IPS DF 6.9 (cell line): ENCODE measurements at regions not wholly inside any gene's neighbourhood (a gene's known extent, or its start where the extent isn't known, plus 50 kb on each side); places are given as distances from the start of the nearest gene placed in this dataset.
"Not testable (repeated sequence)": the region's sequence is repeated elsewhere in the genome, so short reads cannot be mapped to it uniquely, and the experiment has no call there.

Source experiments
- DNase-seq: peaks from one replicate; pipeline ENCODE4 v3.0.0-alpha.2; 2013; ENCODE audit warnings: low read depth, low spot score
- H3K27ac ChIP-seq: one replicate; pipeline ENCODE4 v1.5.1; 2013; ENCODE audit warnings: low read length, control low read depth
- H3K27me3 ChIP-seq: 2 replicates; pipeline ENCODE4 v1.6.1; 2013; ENCODE audit warnings: mild to moderate bottlenecking, low read length; ENCODE audit not compliant: control insufficient read depth, insufficient read depth
- H3K36me3 ChIP-seq: 2 replicates; pipeline ENCODE4 v1.6.1; 2013; ENCODE audit warnings: low read length; ENCODE audit not compliant: control insufficient read depth, insufficient read depth
- H3K4me1 ChIP-seq: 2 replicates; pipeline ENCODE4 v1.6.1; 2013; ENCODE audit warnings: low read length; ENCODE audit not compliant: control insufficient read depth, insufficient read depth
- H3K4me3 ChIP-seq: 2 replicates; pipeline ENCODE4 v1.5.1; 2013; ENCODE audit warnings: mild to moderate bottlenecking, low read length
- H3K9me3 ChIP-seq: 2 replicates; pipeline ENCODE4 v1.6.1; 2013; ENCODE audit warnings: low read length, inconsistent platforms; ENCODE audit not compliant: control insufficient read depth, insufficient read depth
- WGBS: extraction: QIAGEN DNeasy Blood & Tissue Kit; methylation state at CpG from one replicate; pipeline ENCODE4 v1.1.7; 2013; ENCODE audit warnings: mixed read lengths, missing lambda C conversion rate; ENCODE audit not compliant: insufficient read length, insufficient coverage; 5-methylcytosine and 5-hydroxymethylcytosine counted together

DNA sequence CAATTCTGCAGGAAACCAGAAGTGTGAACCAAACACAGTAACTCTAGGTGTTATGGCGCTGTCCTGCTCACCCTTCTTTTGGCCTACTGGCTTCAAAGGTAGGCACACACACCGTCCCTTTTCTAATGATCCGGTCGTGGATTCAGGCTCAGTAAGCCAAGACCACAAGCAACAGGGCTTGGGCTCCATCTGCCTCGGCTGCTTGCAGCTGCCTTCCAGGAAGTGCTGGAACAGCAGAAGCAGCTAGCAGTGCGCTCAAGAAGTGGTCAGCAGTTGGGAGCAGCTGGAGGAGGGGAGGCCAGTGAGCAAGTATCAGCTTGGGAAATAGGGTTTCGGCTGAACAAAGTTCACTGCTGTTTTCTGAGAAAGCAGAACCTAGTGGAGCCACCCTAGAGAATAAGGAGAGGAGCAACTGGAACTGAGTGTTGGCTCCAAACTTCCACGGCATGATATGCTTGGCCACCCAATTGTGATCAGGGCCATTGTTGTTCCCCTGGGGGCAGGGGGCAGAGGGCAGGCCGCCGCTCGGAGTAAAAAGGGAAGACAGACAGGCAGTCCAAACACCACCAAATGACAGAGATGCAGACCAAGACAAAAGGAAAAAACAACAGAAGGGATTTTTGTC, 173.4 kb downstream of the TOMM20 start:
- Histone ChIP-seq H3K9me3 (no peaks in the 10 kb centered on the region), H3K36me3 (no peaks in the 10 kb centered on the region), H3K4me1 (peaks cover 7% of the 10 kb centered on the region; the same call in 1 of the 2 replicates), H3K27ac (no peak overlapping the region), H3K4me3 (no peak overlapping the region), H3K27me3 (no peaks in the 10 kb centered on the region)
- DNase-seq: no peak
- WGBS: no CpG with 5 or more reads among the region's 11 CpGs

DNA sequence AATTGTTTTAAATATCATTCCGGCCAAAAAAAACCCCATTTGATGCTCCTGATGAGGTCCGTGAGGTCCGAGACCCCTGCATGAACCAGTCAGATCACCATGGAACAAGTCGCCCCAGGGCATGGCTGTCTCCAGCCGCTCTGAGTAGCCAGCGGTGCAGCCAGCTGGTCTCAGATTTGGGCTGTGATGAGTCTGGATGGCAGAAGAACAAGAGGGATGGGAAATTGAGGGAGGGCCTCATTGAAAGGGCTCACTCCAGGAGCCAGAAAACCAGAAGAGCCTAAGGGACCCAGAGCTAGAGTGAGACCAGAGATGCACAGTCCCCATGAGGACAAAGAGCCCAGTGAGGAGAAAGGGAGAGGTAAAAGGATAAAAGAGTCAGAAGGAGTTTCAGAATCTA, 174.0 kb downstream of the TOMM20 start:
- Histone ChIP-seq H3K9me3 (no peaks in the 10 kb centered on the region), H3K4me1 (peaks cover 7% of the 10 kb centered on the region; the same call in 1 of the 2 replicates), H3K4me3 (no peak overlapping the region), H3K27ac (no peak overlapping the region), H3K27me3 (no peaks in the 10 kb centered on the region), H3K36me3 (no peaks in the 10 kb centered on the region)
- no peak for DNase-seq
- WGBS: no CpG with 5 or more reads among the region's 6 CpGs

DNA sequence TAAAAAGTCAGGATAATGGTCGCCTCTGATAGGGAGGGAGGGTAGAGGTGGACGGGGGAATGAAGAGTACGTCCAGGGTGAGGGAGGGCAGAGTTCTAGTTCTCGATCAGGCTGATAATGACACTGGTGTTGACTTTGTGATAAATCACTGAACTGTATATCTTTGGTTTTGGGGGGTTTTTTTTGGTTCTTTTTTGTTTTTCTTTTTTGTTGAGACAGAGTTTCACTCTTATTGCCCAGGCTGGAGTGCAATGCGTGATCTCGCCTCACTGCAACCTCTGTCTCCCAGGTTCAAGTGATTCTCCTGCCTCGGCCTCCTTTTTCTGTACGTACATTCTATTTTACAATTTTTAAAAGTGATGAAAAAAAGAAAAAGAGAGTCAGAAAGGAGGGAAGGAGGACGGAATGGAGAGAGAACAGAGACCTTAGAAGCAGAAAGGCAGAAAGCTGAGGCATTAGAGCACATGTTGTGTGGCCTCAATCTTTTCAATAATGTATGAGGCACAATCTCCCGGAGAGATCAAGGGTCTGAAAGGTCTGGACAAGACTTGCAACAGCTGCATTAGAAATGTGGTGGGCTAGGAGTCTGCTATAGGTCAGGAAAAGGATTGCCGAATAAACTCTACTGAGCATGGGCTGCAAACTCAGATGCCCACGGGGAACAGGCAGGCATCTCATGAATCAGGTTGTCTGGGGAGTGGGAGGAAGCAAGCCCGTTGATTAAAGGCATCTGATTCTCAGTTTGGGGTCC, 174.8 kb downstream of the TOMM20 start:
- no CpG with 5 or more reads among the region's 13 CpGs for WGBS
- H3K36me3 ChIP-seq: no peaks in the 10 kb centered on the region
- H3K9me3 ChIP-seq: no peaks in the 10 kb centered on the region
- no peak for DNase-seq
- no peak overlapping the region for H3K27ac ChIP-seq
- H3K27me3 ChIP-seq: no peaks in the 10 kb centered on the region
- peaks cover 7% of the 10 kb centered on the region; the same call in 1 of the 2 replicates for H3K4me1 ChIP-seq
- no peak overlapping the region for H3K4me3 ChIP-seq

DNA sequence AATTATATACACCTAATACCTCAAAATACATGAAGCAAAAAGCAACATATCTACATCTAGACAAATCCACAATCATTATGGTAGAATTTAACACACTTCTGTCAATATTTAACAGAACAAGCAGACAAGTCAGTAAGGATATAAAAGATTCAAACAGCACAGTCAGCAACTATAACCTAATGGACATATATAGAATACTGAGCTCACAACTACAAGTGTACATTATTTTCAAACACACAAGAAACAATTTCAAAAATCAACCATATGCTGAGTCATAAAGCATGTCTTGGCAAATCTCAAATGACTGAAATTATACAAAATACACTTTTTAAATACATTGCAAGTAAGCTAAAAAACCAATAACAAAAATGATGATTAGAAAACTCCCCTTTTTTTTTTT, 178.0 kb downstream of the TOMM20 start:
- Histone ChIP-seq H3K9me3 (no peaks in the 10 kb centered on the region), H3K4me1 (0 out of 2 replicates have a peak, but pooled peaks cover 2% of the 10 kb centered on the region)
- DNase-seq: no peak

DNA sequence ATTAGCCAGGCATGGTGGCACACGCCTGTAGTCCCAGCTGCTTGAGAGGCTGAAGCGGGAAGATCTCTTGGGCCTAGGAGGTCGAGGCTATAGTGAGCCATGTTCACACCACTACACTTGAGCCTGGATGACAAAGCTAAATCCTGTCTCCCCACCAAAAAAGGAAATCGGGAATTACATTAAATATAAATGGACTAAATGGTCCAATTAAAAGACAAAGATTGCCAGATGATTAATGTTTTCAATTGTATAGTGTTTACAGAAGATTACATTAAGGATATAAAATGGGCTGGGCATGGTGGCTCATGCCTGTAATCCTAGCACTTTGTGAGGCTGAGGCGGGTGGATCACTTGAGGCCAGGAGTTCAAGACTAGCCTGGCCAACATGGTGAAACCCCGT, 179.1 kb downstream of the TOMM20 start:
- H3K4me3 ChIP-seq, H3K27me3 ChIP-seq, H3K4me1 ChIP-seq, DNase-seq, H3K9me3 ChIP-seq, H3K27ac ChIP-seq, H3K36me3 ChIP-seq: not testable (repeated sequence)
- no CpG with 5 or more reads among the region's 6 CpGs for WGBS

More for the DNA sequence above, 178.0 kb downstream of the TOMM20 start:
- H3K4me3 ChIP-seq: no peak overlapping the region
- no peaks in the 10 kb centered on the region for H3K36me3 ChIP-seq
- H3K27me3 ChIP-seq: no peaks in the 10 kb centered on the region
- no peak overlapping the region for H3K27ac ChIP-seq

DNA sequence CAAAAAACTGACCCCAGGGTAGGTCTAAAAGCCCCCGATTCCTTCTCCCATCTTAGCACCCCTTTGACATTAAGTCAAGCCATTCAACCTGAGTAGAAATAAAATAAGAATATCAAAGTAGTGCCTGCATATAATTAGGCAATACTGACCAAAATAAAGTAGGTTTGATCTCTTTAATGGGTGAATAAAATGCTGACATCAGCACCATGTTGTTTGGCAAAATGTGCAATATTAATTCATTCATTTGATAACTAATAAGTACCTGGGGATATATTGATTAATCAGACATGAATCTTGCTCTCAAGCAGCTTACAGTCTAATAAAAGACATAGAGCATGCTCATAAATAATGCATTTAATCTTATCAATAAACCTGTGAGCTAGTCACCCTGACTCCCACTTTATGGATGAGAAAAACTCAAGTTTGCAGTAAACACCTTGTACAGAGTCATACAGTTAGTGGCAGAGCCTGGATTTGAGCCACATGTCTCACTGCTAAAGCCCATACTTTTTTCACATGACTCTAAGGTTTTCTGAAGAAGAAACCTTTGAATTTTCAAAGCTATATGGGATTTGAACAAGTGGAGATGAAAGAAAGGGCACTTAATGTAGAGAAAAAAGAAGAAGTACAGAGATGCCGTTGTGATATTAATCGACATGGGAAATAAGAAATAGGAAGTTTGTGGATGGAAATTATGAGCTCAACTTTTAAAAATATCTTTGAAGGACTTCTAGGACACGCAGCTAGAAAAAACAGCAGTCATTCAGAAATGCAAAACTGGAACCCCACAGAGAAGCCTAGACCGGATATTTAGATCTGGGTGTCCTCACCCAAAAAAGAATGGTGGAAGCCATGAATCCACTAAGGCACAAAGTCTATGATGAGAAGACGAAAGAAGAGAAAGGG, 183.9 kb downstream of the TOMM20 start:
- Histone ChIP-seq H3K9me3 (no peaks in the 10 kb centered on the region), H3K4me1 (no peaks in the 10 kb centered on the region), H3K36me3 (no peaks in the 10 kb centered on the region), H3K27me3 (no peaks in the 10 kb centered on the region), H3K4me3 (no peak overlapping the region), H3K27ac (no peak overlapping the region)
- no peak for DNase-seq
- WGBS: 100% methylated on average over 2 of the region's 6 CpGs

DNA sequence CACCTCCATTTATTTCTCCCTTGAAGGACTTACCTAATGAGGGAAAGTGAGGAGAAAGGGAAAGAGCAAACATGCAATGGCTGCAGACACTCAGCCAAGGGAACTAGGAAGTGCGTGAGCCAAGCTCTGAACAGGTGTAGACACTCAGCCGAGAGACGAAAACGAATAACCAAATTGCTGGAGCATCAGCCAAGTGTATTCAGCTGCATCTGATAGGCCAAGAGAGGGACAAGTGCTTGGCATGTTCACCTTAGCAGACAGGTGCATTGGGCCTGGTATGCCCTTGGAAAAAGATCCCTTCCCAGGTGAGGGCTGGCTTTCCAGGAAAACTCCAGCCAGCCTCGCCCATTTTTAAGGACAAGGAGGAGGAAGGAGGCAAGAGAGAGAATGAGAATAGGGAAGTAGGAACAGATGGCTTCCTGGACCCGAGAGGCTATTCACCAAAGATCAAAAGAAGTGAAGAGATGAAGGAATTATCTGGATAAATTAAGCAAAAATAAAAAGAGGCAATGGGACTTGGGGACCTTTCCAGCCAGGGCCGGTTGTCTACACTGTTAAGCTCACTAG, 184.7 kb downstream of the TOMM20 start:
- DNase-seq: no peak
- Histone ChIP-seq H3K4me1 (no peaks in the 10 kb centered on the region), H3K36me3 (no peaks in the 10 kb centered on the region), H3K9me3 (no peaks in the 10 kb centered on the region), H3K27ac (no peak overlapping the region), H3K4me3 (no peak overlapping the region), H3K27me3 (no peaks in the 10 kb centered on the region)
- no CpG with 5 or more reads among the region's 7 CpGs for WGBS

DNA sequence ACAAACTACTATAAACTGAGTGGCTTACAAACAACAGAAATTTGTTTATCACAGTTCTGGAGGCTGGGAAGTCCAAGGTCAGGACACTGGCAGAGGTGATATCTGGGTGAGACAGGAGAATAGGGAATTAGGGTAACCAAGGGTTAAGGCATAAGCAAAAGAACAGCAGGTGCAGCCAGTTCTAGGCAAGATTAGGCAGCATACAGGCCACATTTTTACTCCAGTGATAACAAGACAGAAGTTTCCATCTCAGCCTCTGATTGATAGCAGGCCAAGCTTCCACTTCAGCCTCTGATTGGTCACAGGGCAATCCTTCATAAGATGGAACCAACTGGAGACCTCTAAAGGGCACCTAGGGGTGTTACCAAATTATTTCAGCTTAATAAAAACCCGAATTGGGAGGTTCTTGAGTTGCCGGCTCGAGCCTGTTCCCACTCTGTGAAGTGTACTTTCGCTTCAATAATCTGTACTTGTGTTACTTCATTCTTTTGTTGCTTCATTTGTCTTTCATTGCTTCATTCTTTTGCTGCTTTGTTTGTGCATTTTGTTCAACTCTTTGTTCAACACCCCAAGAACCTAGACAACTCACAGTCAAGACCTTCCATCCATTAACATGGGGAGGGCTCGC, 185.6 kb downstream of the TOMM20 start:
- Histone ChIP-seq H3K36me3 (no peaks in the 10 kb centered on the region), H3K4me3 (no peak overlapping the region), H3K27ac (no peak overlapping the region), H3K27me3 (no peaks in the 10 kb centered on the region), H3K4me1 (no peaks in the 10 kb centered on the region), H3K9me3 (no peaks in the 10 kb centered on the region)
- WGBS: no CpG with 5 or more reads among the region's 5 CpGs
- DNase-seq: no peak

DNA sequence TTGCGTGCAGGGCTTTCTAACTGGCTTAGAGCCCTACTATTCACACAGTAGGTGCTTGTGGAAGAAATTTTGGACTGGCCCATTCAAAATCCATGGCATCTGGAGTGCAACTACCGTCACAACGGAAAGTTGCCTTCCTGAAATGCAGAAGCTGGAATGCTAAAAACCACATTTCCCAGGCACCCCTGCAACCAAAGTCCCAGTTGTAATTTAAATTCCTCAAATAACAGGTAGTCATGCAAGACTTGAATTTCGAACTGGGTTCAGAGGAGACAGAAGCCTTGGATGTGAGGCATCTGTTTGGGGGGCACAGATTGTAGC, 186.7 kb downstream of the TOMM20 start:
- DNase-seq: no peak
- H3K27me3 ChIP-seq: no peaks in the 10 kb centered on the region
- no peaks in the 10 kb centered on the region for H3K36me3 ChIP-seq
- no peak overlapping the region for H3K4me3 ChIP-seq
- no peaks in the 10 kb centered on the region for H3K4me1 ChIP-seq
- no peak overlapping the region for H3K27ac ChIP-seq
- no peaks in the 10 kb centered on the region for H3K9me3 ChIP-seq
- no CpG with 5 or more reads among the region's 4 CpGs for WGBS
